Psoas muscle (tissue), 7 donors: ENCODE measurements at regions not wholly inside any gene's neighbourhood (a gene's known extent, or its start where the extent isn't known, plus 50 kb on each side); places are given as distances from the start of the nearest gene placed in this dataset.

Experiments
- ATAC-seq, 4 donors: fragments of 200-7000 bp; cut with Tn5 transposase; one replicate each; pipeline ENCODE4 v1.9.1; 2020; ENCODE audit warnings: moderate library complexity in 3 of 4, mild to moderate bottlenecking in 2 of 4
- DNase-seq, 2 donors: peaks; one replicate each; pipeline ENCODE4 v3.0.0-alpha.2; 2020
- H3K27ac ChIP-seq: fragments of 200-600 bp; one replicate; pipeline ENCODE4 v1.8.0; 2022
- H3K27me3 ChIP-seq, 3 donors: fragments of 200-600 bp in 1 of 3; one replicate each; pipeline versions ENCODE4 v1.6.1 to v1.8.0; 2013 to 2022; ENCODE audit warnings: low read length in 2 of 3, mild to moderate bottlenecking in 2 of 3, moderate library complexity in 1 of 3; ENCODE audit not compliant: insufficient read depth in 3 of 3
- H3K36me3 ChIP-seq, 2 donors: fragments of 200-600 bp in 1 of 2; one replicate each; pipeline versions ENCODE4 v1.6.1 to v1.8.0; 2013 to 2022; ENCODE audit warnings: low read depth in 1 of 2, mild to moderate bottlenecking in 1 of 2, moderate library complexity in 1 of 2; ENCODE audit not compliant: insufficient read depth in 1 of 2
- H3K4me1 ChIP-seq: fragments of 200-600 bp; one replicate; pipeline ENCODE4 v1.8.0; 2022
- H3K4me3 ChIP-seq: fragments of 200-600 bp; one replicate; pipeline ENCODE4 v1.8.0; 2022; ENCODE audit warnings: mild to moderate bottlenecking
- H3K9me3 ChIP-seq: fragments of 200-600 bp; one replicate; pipeline ENCODE4 v1.8.0; 2022
- WGBS, 3 donors: extraction: QIAGEN DNeasy Blood & Tissue Kit; methylation state at CpG; one replicate each; pipeline versions ENCODE4 v1.1.6 to v1.1.7; 2013; 5-methylcytosine and 5-hydroxymethylcytosine counted together
- intact Hi-C, 2 donors: fragments of 100-400 bp; cut with DNase I; formaldehyde crosslinking; loops; one replicate each; pipeline versions ENCODE4 v1.11.0 to v1.14.2; 2022
- TF ChIP-seq, protein P1 (sequence below): fragments of 200-600 bp; IDR thresholded peaks from one replicate; pipeline ENCODE4 v1.8.0; 2022; ENCODE audit warnings: antibody characterized with exemption
- donor health status: healthy with polysubstance abuse.
- donor health status: DM: no; HTN: no; CAD: no; lungs with moderate emphysema.
- donor health status: Bipolar disorder and iron deficiency.
- donor health status: healthy.
- donor health status: DM: yes; HTN: yes; CAD: no.
- donor health status: DM: no; HTN: no; CAD: no.
- donor health status: DM: yes; HTN: yes; CAD: no.

DNA sequence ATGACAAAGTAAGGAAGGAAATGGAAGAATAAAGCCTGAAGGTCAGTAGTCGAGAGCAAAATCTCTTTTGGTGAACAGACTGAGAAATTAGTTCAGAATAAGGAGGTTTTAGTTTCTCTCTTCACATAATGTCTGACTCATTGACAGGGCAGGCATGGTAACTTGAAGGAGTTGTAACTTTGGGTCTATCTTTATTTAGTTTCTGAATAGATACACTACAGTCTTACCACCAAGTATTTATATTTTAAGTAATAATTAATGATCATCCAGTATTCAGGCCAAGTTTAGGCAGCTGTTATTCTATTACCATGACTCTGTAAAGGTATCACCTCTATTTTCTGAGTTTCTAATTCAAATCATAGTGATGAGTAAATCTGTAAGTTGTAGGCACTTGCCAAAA, 219.9 kb downstream of the SPRY2 start:
- DNase-seq (no peak), ATAC-seq (no peak)
- no peaks in the 10 kb centered on the region for H3K27me3 ChIP-seq
- no peak overlapping the region for H3K27ac ChIP-seq
- H3K4me1 ChIP-seq, result no peaks in the 10 kb centered on the region
- no peaks in the 10 kb centered on the region for H3K9me3 ChIP-seq
- no peaks in the 10 kb centered on the region for H3K36me3 ChIP-seq
- TF ChIP-seq, protein P1, sequence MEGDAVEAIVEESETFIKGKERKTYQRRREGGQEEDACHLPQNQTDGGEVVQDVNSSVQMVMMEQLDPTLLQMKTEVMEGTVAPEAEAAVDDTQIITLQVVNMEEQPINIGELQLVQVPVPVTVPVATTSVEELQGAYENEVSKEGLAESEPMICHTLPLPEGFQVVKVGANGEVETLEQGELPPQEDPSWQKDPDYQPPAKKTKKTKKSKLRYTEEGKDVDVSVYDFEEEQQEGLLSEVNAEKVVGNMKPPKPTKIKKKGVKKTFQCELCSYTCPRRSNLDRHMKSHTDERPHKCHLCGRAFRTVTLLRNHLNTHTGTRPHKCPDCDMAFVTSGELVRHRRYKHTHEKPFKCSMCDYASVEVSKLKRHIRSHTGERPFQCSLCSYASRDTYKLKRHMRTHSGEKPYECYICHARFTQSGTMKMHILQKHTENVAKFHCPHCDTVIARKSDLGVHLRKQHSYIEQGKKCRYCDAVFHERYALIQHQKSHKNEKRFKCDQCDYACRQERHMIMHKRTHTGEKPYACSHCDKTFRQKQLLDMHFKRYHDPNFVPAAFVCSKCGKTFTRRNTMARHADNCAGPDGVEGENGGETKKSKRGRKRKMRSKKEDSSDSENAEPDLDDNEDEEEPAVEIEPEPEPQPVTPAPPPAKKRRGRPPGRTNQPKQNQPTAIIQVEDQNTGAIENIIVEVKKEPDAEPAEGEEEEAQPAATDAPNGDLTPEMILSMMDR, result no peak
- intact Hi-C loops, result no loop called here
- WGBS, 3 donors, result 51 to 60% (median 60%) methylated on average over 1 of the region's 1 CpG
- H3K4me3 ChIP-seq, result no peak overlapping the region

DNA sequence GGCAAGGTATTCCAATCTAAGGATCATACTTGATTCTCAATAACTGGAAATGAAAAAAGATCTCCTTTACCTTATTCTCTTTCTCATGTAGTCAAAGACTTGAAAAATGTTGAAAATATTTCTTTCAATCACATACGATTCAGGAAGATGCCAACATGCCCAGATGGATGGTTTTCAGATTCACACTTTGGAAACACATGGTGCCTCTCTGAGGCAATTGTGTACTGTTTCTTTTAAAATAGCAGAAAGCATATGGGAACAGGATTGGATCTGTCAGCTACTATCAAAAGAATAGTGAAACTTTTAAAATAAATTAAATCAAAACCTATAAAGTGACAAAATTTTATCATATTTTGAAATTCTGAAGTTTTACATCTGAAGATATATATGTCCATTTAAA, 222.4 kb downstream of the SPRY2 start:
- Histone ChIP-seq H3K4me3 (no peak overlapping the region), H3K27me3 (no peaks in the 10 kb centered on the region), H3K4me1 (no peaks in the 10 kb centered on the region), H3K27ac (no peak overlapping the region), H3K9me3 (no peaks in the 10 kb centered on the region), H3K36me3 (no peaks in the 10 kb centered on the region)
- TF ChIP-seq, protein P1, result no peak
- ATAC-seq (no peak), DNase-seq (no peak)
- intact Hi-C loops, result no loop called here
- WGBS, 3 donors, result 92 to 97% (median 97%) methylated on average over 1 of the region's 1 CpG

DNA sequence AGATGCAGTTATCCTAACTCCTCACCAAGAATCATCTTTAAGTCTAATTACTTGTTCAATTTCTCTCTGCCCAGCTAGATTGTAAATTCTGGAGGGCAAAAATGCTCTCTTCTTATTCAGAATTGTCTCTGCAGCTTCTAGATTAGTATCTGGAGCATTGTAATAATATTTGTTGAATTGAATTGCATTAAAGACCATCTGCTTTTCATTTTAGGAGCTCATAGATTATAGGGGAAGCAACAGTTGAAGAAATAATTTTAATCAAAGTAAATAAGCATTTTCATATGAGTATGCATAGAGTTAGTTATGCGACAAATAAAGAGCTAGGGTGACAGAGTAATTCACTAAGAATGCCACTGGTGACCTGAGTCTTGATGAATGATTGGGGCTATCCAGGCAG, 222.8 kb downstream of the SPRY2 start:
- H3K4me1 ChIP-seq, result no peaks in the 10 kb centered on the region
- no peaks in the 10 kb centered on the region for H3K9me3 ChIP-seq
- DNase-seq, result no peak
- H3K27me3 ChIP-seq, result no peaks in the 10 kb centered on the region
- WGBS, 3 donors, result 95 to 100% (median 99%) methylated on average over 1 of the region's 1 CpG
- intact Hi-C loops, result no loop called here
- no peak for ATAC-seq
- no peaks in the 10 kb centered on the region for H3K36me3 ChIP-seq
- H3K4me3 ChIP-seq, result no peak overlapping the region
- TF ChIP-seq, protein P1, result no peak
- no peak overlapping the region for H3K27ac ChIP-seq

DNA sequence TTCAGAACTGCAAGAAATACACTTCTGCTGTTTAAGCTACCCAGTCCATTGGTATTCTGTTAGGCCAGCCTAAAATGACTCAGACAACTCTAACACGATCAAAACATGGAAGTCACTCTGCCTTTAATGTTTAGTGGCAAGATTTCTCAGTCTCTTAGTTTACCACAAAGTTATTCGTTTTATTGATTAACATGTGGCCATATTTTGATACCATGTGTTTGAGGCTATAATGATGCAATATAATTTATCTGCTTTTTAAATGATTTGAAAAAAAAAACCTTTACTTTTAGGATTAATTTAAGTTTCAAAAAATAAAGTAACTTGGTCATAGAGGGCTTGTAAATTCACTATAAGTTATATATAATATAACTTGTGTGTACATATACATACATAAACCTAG, 223.4 kb downstream of the SPRY2 start:
- Histone ChIP-seq H3K9me3 (no peaks in the 10 kb centered on the region), H3K27me3 (no peaks in the 10 kb centered on the region), H3K36me3 (no peaks in the 10 kb centered on the region), H3K4me1 (no peaks in the 10 kb centered on the region), H3K27ac (no peak overlapping the region), H3K4me3 (no peak overlapping the region)
- TF ChIP-seq, protein P1, result no peak
- intact Hi-C loops, result no loop called here
- DNase-seq (no peak), ATAC-seq (no peak)
- 94 to 95% (median 94%) methylated on average over 2 of the region's 2 CpGs for WGBS, 3 donors

DNA sequence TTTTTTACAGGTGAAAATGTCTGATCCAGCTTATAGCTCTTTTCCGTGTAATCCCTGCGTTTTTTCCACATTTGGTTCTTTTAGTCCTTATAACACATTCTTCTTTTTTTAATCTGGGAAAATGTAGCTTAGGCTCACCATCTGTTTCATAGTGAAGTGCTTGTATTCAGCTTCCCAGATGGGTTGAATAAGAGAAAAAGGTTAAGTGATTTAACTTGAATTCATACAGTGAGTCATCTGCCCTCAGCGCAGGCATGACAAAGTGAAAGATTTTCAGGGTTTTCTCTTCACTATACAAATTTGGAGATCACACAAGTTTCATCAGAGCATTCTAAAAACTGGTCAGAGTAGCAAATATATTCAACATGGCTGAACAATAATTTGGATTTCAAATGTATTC, 224.8 kb downstream of the SPRY2 start:
- no peaks in the 10 kb centered on the region for H3K4me1 ChIP-seq
- no peak overlapping the region for H3K4me3 ChIP-seq
- WGBS, 3 donors, result 44 to 54% (median 49%) methylated on average over 3 of the region's 3 CpGs
- no peak overlapping the region for H3K27ac ChIP-seq
- H3K9me3 ChIP-seq, result no peaks in the 10 kb centered on the region
- ATAC-seq (no peak), DNase-seq (no peak)
- intact Hi-C loops, result no loop called here
- TF ChIP-seq, protein P1, result no peak
- H3K27me3 ChIP-seq, result no peaks in the 10 kb centered on the region
- H3K36me3 ChIP-seq, result no peaks in the 10 kb centered on the region
